Esophagus muscularis mucosa (tissue), 4 donors: ENCODE measurements at regions not wholly inside any gene's neighbourhood (a gene's known extent, or its start where the extent isn't known, plus 50 kb on each side); places are given as distances from the start of the nearest gene placed in this dataset.

Experiments
- CTCF ChIP-seq, 3 experiments: fragments of 200-600 bp in 2 of 3; fragments of 450-650 bp in 1 of 3; sonication (generic) in 2 of 3; IDR thresholded peaks; one replicate each; pipeline ENCODE4 v1.5.1; 2017 to 2019; ENCODE audit warnings: antibody characterized with exemption in 3 of 3, mild to moderate bottlenecking in 2 of 3, moderate library complexity in 1 of 3
- EP300 ChIP-seq: sonication (generic); formaldehyde crosslinking; IDR thresholded peaks from one replicate; pipeline ENCODE4 v1.6.1; 2017; ENCODE audit warnings: antibody characterized with exemption
- POLR2A ChIP-seq: fragments of 450-650 bp; IDR thresholded peaks from one replicate; pipeline ENCODE4 v1.6.1; 2017; ENCODE audit warnings: antibody characterized with exemption, moderate library complexity, mild to moderate bottlenecking, low read depth
- POLR2AphosphoS5 ChIP-seq, 2 donors: sonication (generic); formaldehyde crosslinking; IDR thresholded peaks; one replicate each; pipeline ENCODE4 v1.6.1; 2017; ENCODE audit warnings: antibody characterized with exemption in 2 of 2

GRCh38 chr5:26727916-26728315, 310.5 kb downstream of the CDH9 start:
- TF ChIP-seq CTCF (IDR thresholded peaks at IDR 0.05), result no peak
- TF ChIP-seq POLR2AphosphoS5 (IDR thresholded peaks at IDR 0.05), result no peak
- TF ChIP-seq EP300, result no peak
- no peak for TF ChIP-seq POLR2A
